Neural progenitor cell (in vitro differentiated cells): ENCODE measurements at regions not wholly inside any gene's neighbourhood (a gene's known extent, or its start where the extent isn't known, plus 50 kb on each side); places are given as distances from the start of the nearest gene placed in this dataset.

ENCODE experiments used
- CTCF ChIP-seq: fragments of 200-600 bp; sonication (generic); IDR thresholded peaks from 2 replicates; pipeline ENCODE4 v1.5.1; 2017; ENCODE audit warnings: antibody characterized with exemption, mild to moderate bottlenecking
- EZH2phosphoT487 ChIP-seq: fragments of 200-600 bp; sonication (generic); IDR thresholded peaks from 2 replicates; pipeline ENCODE4 v1.6.1; 2017; ENCODE audit warnings: antibody characterized with exemption

DNA sequence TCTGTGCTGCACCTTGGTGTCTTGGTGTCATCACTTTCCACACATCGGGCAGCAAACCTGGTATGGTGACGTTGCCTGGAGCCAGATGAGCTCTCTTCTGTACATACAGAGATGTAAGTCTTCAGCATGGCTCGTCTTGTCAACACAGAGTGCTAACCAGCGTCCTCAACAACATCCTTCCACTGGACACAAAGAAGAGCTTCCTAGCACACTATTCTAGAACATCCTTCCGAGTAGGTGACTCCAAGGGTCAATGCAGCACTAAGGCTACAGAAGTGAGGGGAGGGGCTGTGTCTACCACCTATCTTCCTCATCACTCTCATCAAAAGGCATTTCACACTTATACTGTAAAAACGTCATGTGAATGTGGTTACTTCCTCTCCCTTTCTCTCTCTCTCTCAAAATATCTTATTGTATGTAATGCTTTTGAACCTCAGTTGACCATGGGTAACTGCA is 108.1 kb upstream of the SLC1A4 start:
- no peak for TF ChIP-seq CTCF
- no peak for TF ChIP-seq EZH2phosphoT487
